ENCODE measurements at regions not wholly inside any gene's neighbourhood (a gene's known extent, or its start where the extent isn't known, plus 50 kb on each side); places are given as distances from the start of the nearest gene placed in this dataset.

DNA sequence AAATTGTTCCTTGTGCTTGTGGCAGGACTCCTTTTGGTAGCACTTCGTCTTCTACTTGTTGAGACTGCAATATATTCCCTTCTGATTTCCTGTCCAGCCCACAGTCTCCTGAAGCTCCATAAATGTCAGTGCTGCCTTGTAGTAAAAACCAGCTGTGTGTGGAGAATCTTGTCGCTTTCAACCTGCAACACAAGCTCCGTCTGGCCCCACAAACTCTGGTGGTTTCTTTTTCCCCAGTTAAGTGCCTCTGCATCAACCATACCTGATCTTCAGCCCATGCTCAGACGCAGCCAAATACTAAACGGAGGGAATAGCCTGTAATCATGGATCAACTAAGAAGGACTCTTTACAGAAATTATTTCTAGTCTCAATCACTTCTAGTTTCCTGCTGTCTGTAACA is 1133.3 kb upstream of the ADGRB3 start:
- Histone ChIP-seq H4K8ac (ENCODE audit: extremely low read depth, insufficient read depth, low read length) (no peak overlapping the region), H2AK5ac (ENCODE audit: low read depth, low read length) (no peak overlapping the region), H3K56ac (replicated peaks; ENCODE audit: insufficient read length, low read depth, low read length) (no peak overlapping the region), H2BK20ac (ENCODE audit: low read length) (no peak overlapping the region), H3K4me3 (ENCODE audit: extremely low read depth in 1 of 4, insufficient read depth in 2 of 4, low read depth in 3 of 4, low read length in 4 of 4) (no peak overlapping the region), H2BK12ac (ENCODE audit: low read depth, low read length) (no peak overlapping the region), H2AFZ (ENCODE audit: low read length) (peak overlapping the region; percentile 87), H4K91ac (replicated peaks; ENCODE audit: insufficient read length, low read length) (no peak overlapping the region), H4K20me1 (replicated peaks in 1 of 2; ENCODE audit: control insufficient read depth in 1 of 2, insufficient read depth in 2 of 2, low read length in 2 of 2) (no peaks in the 10 kb centered on the region), H3K79me2 (ENCODE audit: control insufficient read depth in 1 of 2, insufficient read depth in 2 of 2, low read length in 2 of 2) (no peaks in the 10 kb centered on the region), H2BK15ac (ENCODE audit: low read length) (no peak overlapping the region), H3K4me2 (ENCODE audit: insufficient read depth in 1 of 2, low read depth in 2 of 2, low read length in 2 of 2) (no peak overlapping the region), H3K9me3 (ENCODE audit: insufficient read depth in 2 of 2, low read depth in 1 of 2, low read length in 1 of 2) (peaks cover 9 to 11% of the 10 kb centered on the region in 2 experiments; a peak in 3 of 4 replicates), H3K23me2 (ENCODE audit: low read depth, low read length) (no peaks in the 10 kb centered on the region), H3K4me1 (replicated peaks in 1 of 4; ENCODE audit: control insufficient read depth in 3 of 4, insufficient read depth in 4 of 4, low read length in 3 of 4) (no peaks in the 10 kb centered on the region), H3K36me3 (ENCODE audit: control insufficient read depth in 2 of 4, insufficient read depth in 4 of 4, low read length in 3 of 4) (no peaks in the 10 kb centered on the region), H4K5ac (ENCODE audit: insufficient read length, low read depth, low read length) (no peak overlapping the region), H3K27ac (ENCODE audit: low read depth, low read length) (no peak overlapping the region), H2BK120ac (replicated peaks; ENCODE audit: low read depth, low read length) (no peak overlapping the region), H3K27me3 (replicated peaks in 1 of 4; ENCODE audit: control insufficient read depth in 3 of 4, extremely low read depth in 1 of 4, insufficient read depth in 3 of 4, low read length in 3 of 4) (no peaks in the 10 kb centered on the region), H2BK5ac (ENCODE audit: low read depth, low read length) (no peak overlapping the region), H3K4ac (replicated peaks; ENCODE audit: insufficient read length, low read depth, low read length) (no peak overlapping the region), H3K79me1 (ENCODE audit: low read depth, low read length) (no peaks in the 10 kb centered on the region), H3K14ac (ENCODE audit: insufficient read length) (no peak overlapping the region), H3K18ac (ENCODE audit: extremely low read depth, low read length) (no peak overlapping the region), H3K9ac (replicated peaks in 1 of 4; ENCODE audit: extremely low read depth in 1 of 4, low read depth in 3 of 4, low read length in 3 of 4) (no peak overlapping the region; a peak in 1 of 7 replicates), H3K23ac (ENCODE audit: insufficient read length) (no peak overlapping the region)
- no peak for FAIRE-seq
- POLR2A ChIA-PET (ENCODE audit: partially characterized antibody), result no interaction called here
- no peak for DNase-seq (ENCODE audit: low read depth in 1 of 2, low spot score in 2 of 2)
- 91% methylated on average over 5 of the region's 5 CpGs; no CpG with 5 or more reads in 1 of the 2 experiments for WGBS, 2 experiments (ENCODE audit: extremely low coverage in 1 of 2, insufficient coverage in 1 of 2, insufficient read length in 1 of 2, insufficient replicate concordance in 2 of 2, low coverage in 1 of 2, low lambda C conversion rate in 2 of 2, missing lambda C conversion rate in 1 of 2)
- CTCF ChIA-PET (ENCODE audit: partially characterized antibody), result no interaction called here
- no peak for TF ChIP-seq CREB1 (IDR thresholded peaks at IDR 0.05)
- no peak for TF ChIP-seq ZNF274 (IDR thresholded peaks at IDR 0.05; ENCODE audit: borderline replicate concordance, extremely low read depth, low read length)
- no peak for TF ChIP-seq POLR2A (IDR thresholded peaks at IDR 0.05; ENCODE audit: control extremely low read depth in 1 of 2, low read depth in 2 of 2, low read length in 2 of 2)
- TF ChIP-seq POLR2AphosphoS5 (IDR thresholded peaks at IDR 0.05; ENCODE audit: low read depth, low read length), result no peak
- TF ChIP-seq EZH2 (IDR thresholded peaks at IDR 0.05; ENCODE audit: low read depth, low read length, severe bottlenecking), result no peak
- no peak for TF ChIP-seq GABPA (IDR thresholded peaks at IDR 0.05; ENCODE audit: borderline replicate concordance, insufficient read depth, low read length)
- no peak for TF ChIP-seq BRCA1 (IDR thresholded peaks at IDR 0.05; ENCODE audit: low read depth, low read length)
- TF ChIP-seq YY1 (IDR thresholded peaks at IDR 0.05; ENCODE audit: low read depth, low read length), result no peak
- no peak for TF ChIP-seq CHD1 (IDR thresholded peaks at IDR 0.05; ENCODE audit: low read depth, low read length)
- TF ChIP-seq CTBP2 (IDR thresholded peaks at IDR 0.05; ENCODE audit: borderline replicate concordance, insufficient read depth, insufficient read length, low read length), result no peak
- no peak for TF ChIP-seq JUN (IDR thresholded peaks at IDR 0.05; ENCODE audit: low read depth, low read length)
- no peak for TF ChIP-seq HDAC2 (IDR thresholded peaks at IDR 0.05; ENCODE audit: borderline replicate concordance in 1 of 2, low read depth in 2 of 2, low read length in 2 of 2)
- TF ChIP-seq FOSL1 (IDR thresholded peaks at IDR 0.05; ENCODE audit: insufficient read depth, low read depth, low read length), result no peak
- no peak for TF ChIP-seq EP300 (IDR thresholded peaks at IDR 0.05; ENCODE audit: borderline replicate concordance in 1 of 2, low read depth in 2 of 2, low read length in 2 of 2)
- TF ChIP-seq, protein P1, sequence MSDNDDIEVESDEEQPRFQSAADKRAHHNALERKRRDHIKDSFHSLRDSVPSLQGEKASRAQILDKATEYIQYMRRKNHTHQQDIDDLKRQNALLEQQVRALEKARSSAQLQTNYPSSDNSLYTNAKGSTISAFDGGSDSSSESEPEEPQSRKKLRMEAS (IDR thresholded peaks at IDR 0.05), result no peak
- no peak for TF ChIP-seq JUND (IDR thresholded peaks at IDR 0.05; ENCODE audit: low read length)

All from H1 (cell line).